OCI-LY1 (cell line): ENCODE measurements at regions not wholly inside any gene's neighbourhood (a gene's known extent, or its start where the extent isn't known, plus 50 kb on each side); places are given as distances from the start of the nearest gene placed in this dataset.

Experiments
- CTCF ChIP-seq: fragments of 200-600 bp; sonication (generic), shearing (Covaris generic); IDR thresholded peaks from 2 replicates; pipeline ENCODE4 v1.5.1; 2017; ENCODE audit warnings: mild to moderate bottlenecking, antibody characterized with exemption, low read length, moderate library complexity, mixed read lengths
- EZH2 ChIP-seq: fragments of 200-600 bp; sonication (generic), shearing (Covaris generic); IDR thresholded peaks from 2 replicates; pipeline ENCODE4 v1.8.0; 2017; ENCODE audit warnings: borderline replicate concordance, mixed run types, mild to moderate bottlenecking, antibody characterized with exemption, low read length, moderate library complexity, mixed read lengths

GRCh38 chr3:176075046-176075445, 1122.2 kb downstream of the TBL1XR1 start:
- TF ChIP-seq CTCF (no peak), EZH2 (no peak)
